MV-4-11 (cell line): ENCODE measurements at regions not wholly inside any gene's neighbourhood (a gene's known extent, or its start where the extent isn't known, plus 50 kb on each side); places are given as distances from the start of the nearest gene placed in this dataset.

Source experiments
- DNase-seq: peaks from one replicate; lab custom pipeline; 2025; lab: John Stamatoyannopoulos, UW

GRCh38 chr2:43106559-43107527, 119.6 kb downstream of the ZFP36L2 start:
- DNase-seq, result peak; percentile 99

- DNase-seq, result peak; percentile 94
Observed at GRCh38 chr2:43105586-43106558, 120.5 kb downstream of the ZFP36L2 start.

- DNase-seq, result peak; percentile 33
Observed at GRCh38 chr2:43104763-43105162, 121.6 kb downstream of the ZFP36L2 start.

GRCh38 chr2:43104106-43104505, 122.3 kb downstream of the ZFP36L2 start:
- DNase-seq, result no peak

GRCh38 chr2:43103093-43103404, 123.4 kb downstream of the ZFP36L2 start:
- no peak for DNase-seq

GRCh38 chr2:43102366-43103092, 123.9 kb downstream of the ZFP36L2 start:
- DNase-seq, result no peak

GRCh38 chr2:43101751-43102150, 124.7 kb downstream of the ZFP36L2 start:
- DNase-seq, result no peak

- DNase-seq, result no peak
Observed at GRCh38 chr2:43100883-43101662, 125.3 kb downstream of the ZFP36L2 start.

GRCh38 chr2:43100362-43100882, 126.0 kb downstream of the ZFP36L2 start:
- DNase-seq, result no peak

GRCh38 chr2:43099797-43100196, 126.6 kb downstream of the ZFP36L2 start:
- no peak for DNase-seq

GRCh38 chr2:43098539-43098938, 127.9 kb downstream of the ZFP36L2 start:
- no peak for DNase-seq

- peak; percentile 94 for DNase-seq
Observed at GRCh38 chr2:43097644-43098408, 128.6 kb downstream of the ZFP36L2 start.

GRCh38 chr2:43095533-43096295, 130.7 kb downstream of the ZFP36L2 start:
- DNase-seq, result no peak

- no peak for DNase-seq
Observed at GRCh38 chr2:43092520-43093179, 133.8 kb downstream of the ZFP36L2 start.

- no peak for DNase-seq
Observed at GRCh38 chr2:43090317-43090716, 136.1 kb downstream of the ZFP36L2 start.

- DNase-seq, result no peak
Observed at GRCh38 chr2:43088143-43089073, 138.0 kb downstream of the ZFP36L2 start.

GRCh38 chr2:43087413-43087812, 139.0 kb downstream of the ZFP36L2 start:
- DNase-seq, result no peak
